Sigmoid colon (tissue), 6 donors: ENCODE measurements at regions not wholly inside any gene's neighbourhood (a gene's known extent, or its start where the extent isn't known, plus 50 kb on each side); places are given as distances from the start of the nearest gene placed in this dataset.

Source experiments
- DNase-seq: peaks from one replicate; pipeline ENCODE4 v3.0.0-alpha.2; 2019
- H3K27ac ChIP-seq, 4 donors: fragments of 200-600 bp; sonication (generic); one replicate each; pipeline ENCODE4 v1.5.1; 2016 to 2019; ENCODE audit warnings: mild to moderate bottlenecking in 1 of 4
- H3K27me3 ChIP-seq, 3 donors: fragments of 200-600 bp; sonication (generic); one replicate each; pipeline ENCODE4 v1.5.1; 2019; ENCODE audit warnings: mild to moderate bottlenecking in 1 of 3
- H3K36me3 ChIP-seq, 4 donors: fragments of 200-600 bp; sonication (generic); one replicate each; pipeline ENCODE4 v1.5.1; 2016 to 2019
- H3K4me1 ChIP-seq, 4 donors: fragments of 200-600 bp; sonication (generic); one replicate each; pipeline ENCODE4 v1.5.1; 2017 to 2019
- H3K4me3 ChIP-seq, 4 donors: fragments of 200-600 bp; sonication (generic); one replicate each; pipeline ENCODE4 v1.5.1; 2017 to 2019; ENCODE audit warnings: mild to moderate bottlenecking in 2 of 4, moderate library complexity in 1 of 4
- H3K9me3 ChIP-seq, 4 donors: fragments of 200-600 bp in 3 of 4; sonication (generic) in 3 of 4; one replicate each; pipeline versions ENCODE4 v1.5.1 to v1.6.1; 2013 to 2019
- EP300 ChIP-seq, 4 donors: sonication (generic); formaldehyde crosslinking; IDR thresholded peaks; one replicate each; pipeline ENCODE4 v1.6.1; 2017; ENCODE audit warnings: antibody characterized with exemption in 4 of 4
- POLR2A ChIP-seq, 2 donors: fragments of 450-650 bp; IDR thresholded peaks; one replicate each; pipeline ENCODE4 v1.6.1; 2016; ENCODE audit warnings: antibody characterized with exemption in 2 of 2, mild to moderate bottlenecking in 2 of 2, moderate library complexity in 2 of 2
- POLR2AphosphoS5 ChIP-seq, 4 donors: sonication (generic); formaldehyde crosslinking; IDR thresholded peaks; one replicate each; pipeline ENCODE4 v1.6.1; 2017; ENCODE audit warnings: antibody characterized with exemption in 4 of 4
- WGBS, 2 donors: extraction: QIAGEN DNeasy Blood & Tissue Kit; methylation state at CpG; one replicate each; pipeline ENCODE4 v1.1.7; 2013; 5-methylcytosine and 5-hydroxymethylcytosine counted together
- intact Hi-C: fragments of 100-400 bp; cut with DNase I; formaldehyde crosslinking; loops from one replicate; pipeline ENCODE4 v1.15.1; 2023
- TF ChIP-seq, protein P1 (sequence below), 4 experiments: fragments of 450-650 bp in 3 of 4; fragments of 200-600 bp in 1 of 4; IDR thresholded peaks; one replicate each; pipeline ENCODE4 v1.5.1; 2016 to 2019; ENCODE audit warnings: antibody characterized with exemption in 4 of 4, mild to moderate bottlenecking in 3 of 4, moderate library complexity in 2 of 4
- donor health status: healthy with polysubstance abuse.
- donor health status: healthy.

DNA sequence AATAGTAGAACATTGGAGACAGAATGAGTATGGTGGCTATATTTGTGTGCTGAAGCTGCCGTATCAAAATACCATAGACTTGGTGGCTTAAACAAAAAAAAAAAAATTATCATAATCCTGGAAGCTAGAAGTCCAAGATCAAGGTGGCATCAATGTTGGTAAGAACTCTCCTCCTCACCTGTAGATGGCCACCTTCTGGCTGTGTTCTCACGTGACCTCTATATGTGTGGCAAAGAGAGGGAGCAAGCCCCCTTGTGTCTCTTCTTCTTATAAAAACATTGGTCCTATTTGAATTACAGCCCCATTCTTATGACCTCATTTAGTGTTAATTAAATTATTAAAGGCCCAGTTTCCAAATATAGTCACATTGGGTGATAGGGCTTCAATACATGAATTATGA, 1640.9 kb upstream of the PCDH7 start:
- 80% methylated on average over 2 of the region's 2 CpGs for WGBS, 2 donors
- H3K27me3 ChIP-seq: no peaks in the 10 kb centered on the region

DNA sequence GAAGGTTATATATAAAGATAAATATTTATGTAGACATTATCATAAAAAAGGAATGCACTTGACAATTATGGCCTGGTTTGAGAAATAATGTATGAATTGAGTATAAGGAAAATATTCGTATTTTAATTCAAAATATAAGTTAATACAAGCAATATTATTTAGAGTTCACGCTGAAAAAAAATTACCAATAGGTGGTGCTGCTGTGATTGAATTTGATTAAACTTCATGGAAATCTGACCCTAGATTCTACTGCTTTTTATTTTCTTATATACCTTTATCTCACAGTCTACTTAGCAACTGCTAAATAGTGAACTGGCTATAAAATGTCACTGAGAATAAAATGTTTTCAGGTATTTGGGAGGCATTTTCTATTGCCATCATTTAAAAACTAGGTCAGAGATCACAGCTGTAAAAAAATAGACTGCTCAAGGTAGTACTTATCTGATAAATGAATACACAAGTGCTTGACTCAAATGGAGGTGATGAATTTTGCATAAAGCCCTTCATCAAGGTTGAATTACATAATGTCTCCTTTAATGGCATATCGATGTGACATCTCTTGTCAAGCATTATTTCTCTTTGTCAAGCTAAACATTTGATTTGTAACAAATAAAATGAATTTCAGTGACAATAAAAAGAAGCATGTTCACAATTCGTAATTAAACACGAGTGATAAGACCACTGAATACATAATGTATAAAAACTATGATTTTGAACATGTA, 1638.8 kb upstream of the PCDH7 start:
- no peak for TF ChIP-seq POLR2AphosphoS5 (IDR thresholded peaks at IDR 0.05)
- no peak for TF ChIP-seq EP300 (IDR thresholded peaks at IDR 0.05)
- TF ChIP-seq, protein P1, sequence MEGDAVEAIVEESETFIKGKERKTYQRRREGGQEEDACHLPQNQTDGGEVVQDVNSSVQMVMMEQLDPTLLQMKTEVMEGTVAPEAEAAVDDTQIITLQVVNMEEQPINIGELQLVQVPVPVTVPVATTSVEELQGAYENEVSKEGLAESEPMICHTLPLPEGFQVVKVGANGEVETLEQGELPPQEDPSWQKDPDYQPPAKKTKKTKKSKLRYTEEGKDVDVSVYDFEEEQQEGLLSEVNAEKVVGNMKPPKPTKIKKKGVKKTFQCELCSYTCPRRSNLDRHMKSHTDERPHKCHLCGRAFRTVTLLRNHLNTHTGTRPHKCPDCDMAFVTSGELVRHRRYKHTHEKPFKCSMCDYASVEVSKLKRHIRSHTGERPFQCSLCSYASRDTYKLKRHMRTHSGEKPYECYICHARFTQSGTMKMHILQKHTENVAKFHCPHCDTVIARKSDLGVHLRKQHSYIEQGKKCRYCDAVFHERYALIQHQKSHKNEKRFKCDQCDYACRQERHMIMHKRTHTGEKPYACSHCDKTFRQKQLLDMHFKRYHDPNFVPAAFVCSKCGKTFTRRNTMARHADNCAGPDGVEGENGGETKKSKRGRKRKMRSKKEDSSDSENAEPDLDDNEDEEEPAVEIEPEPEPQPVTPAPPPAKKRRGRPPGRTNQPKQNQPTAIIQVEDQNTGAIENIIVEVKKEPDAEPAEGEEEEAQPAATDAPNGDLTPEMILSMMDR (IDR thresholded peaks at IDR 0.05): no peak
- no peak for TF ChIP-seq POLR2A (IDR thresholded peaks at IDR 0.05)
- DNase-seq: no peak
- H3K27ac ChIP-seq: no peak overlapping the region
- H3K36me3 ChIP-seq: no peaks in the 10 kb centered on the region
- 64 to 73% methylated on average over 5 of the region's 5 CpGs for WGBS, 2 donors
- H3K4me3 ChIP-seq: no peak overlapping the region
- H3K9me3 ChIP-seq: no peaks in the 10 kb centered on the region
- no peaks in the 10 kb centered on the region for H3K4me1 ChIP-seq
- intact Hi-C loops: no loop called here
- H3K27me3 ChIP-seq: no peaks in the 10 kb centered on the region

More for the DNA sequence above, 1640.9 kb upstream of the PCDH7 start:
- no peak overlapping the region for H3K27ac ChIP-seq
- H3K36me3 ChIP-seq: no peaks in the 10 kb centered on the region
- H3K4me3 ChIP-seq: no peak overlapping the region
- intact Hi-C loops: no loop called here
- TF ChIP-seq, protein P1 (IDR thresholded peaks at IDR 0.05): no peak
- no peak for TF ChIP-seq POLR2A (IDR thresholded peaks at IDR 0.05)
- TF ChIP-seq EP300 (IDR thresholded peaks at IDR 0.05): no peak
- no peak for TF ChIP-seq POLR2AphosphoS5 (IDR thresholded peaks at IDR 0.05)
- no peaks in the 10 kb centered on the region for H3K9me3 ChIP-seq
- H3K4me1 ChIP-seq: no peaks in the 10 kb centered on the region
- DNase-seq: no peak

DNA sequence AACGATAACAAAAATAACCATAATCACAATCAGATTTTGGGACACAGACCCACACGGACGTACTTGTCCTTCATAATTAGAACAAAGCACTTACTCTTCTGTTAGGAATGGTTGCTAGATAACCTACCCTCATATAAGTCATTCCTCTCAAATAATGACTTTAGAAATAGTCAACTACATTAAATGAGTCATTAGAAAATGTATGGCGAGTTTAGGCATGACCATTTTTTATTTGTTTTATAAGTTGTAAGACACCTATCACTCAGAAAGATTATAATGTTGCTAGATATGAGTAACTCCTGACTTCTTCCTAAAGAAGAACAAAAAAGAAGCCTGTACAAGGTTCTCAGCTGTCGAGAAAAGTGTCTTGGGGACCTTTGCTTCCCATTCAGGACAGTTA, 1637.5 kb upstream of the PCDH7 start:
- Histone ChIP-seq H3K9me3 (no peaks in the 10 kb centered on the region), H3K4me1 (no peaks in the 10 kb centered on the region), H3K27ac (no peak overlapping the region), H3K4me3 (no peak overlapping the region), H3K27me3 (no peaks in the 10 kb centered on the region), H3K36me3 (no peaks in the 10 kb centered on the region)
- TF ChIP-seq POLR2A (IDR thresholded peaks at IDR 0.05): no peak
- WGBS, 2 donors: 81 to 83% methylated on average over 5 of the region's 5 CpGs
- intact Hi-C loops: no loop called here
- DNase-seq: no peak

DNA sequence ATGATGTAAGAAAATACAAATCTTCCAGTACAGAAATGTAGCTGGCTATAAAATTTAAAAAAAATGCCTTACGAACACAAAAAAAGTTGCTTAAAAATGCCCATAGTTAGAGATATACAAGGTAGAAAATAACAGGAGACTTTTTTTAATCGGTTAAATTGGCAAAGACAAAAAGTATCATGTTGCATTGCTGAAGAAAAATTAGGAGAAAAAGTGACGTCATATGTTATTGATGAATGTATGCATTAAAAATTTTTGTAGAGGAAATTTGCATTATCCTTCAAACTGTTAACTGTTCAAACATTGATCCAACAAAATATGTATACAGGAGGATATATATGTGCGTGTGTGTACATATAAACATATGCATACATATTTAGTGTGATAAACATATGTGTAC, 1634.4 kb upstream of the PCDH7 start:
- H3K4me3 ChIP-seq: no peak overlapping the region
- intact Hi-C loops: no loop called here
- no peaks in the 10 kb centered on the region for H3K27me3 ChIP-seq
- H3K27ac ChIP-seq: no peak overlapping the region
- TF ChIP-seq POLR2AphosphoS5 (IDR thresholded peaks at IDR 0.05) (no peak), EP300 (IDR thresholded peaks at IDR 0.05) (no peak), POLR2A (IDR thresholded peaks at IDR 0.05) (no peak)
- TF ChIP-seq, protein P1 (IDR thresholded peaks at IDR 0.05): no peak
- H3K36me3 ChIP-seq: no peaks in the 10 kb centered on the region
- no peaks in the 10 kb centered on the region for H3K9me3 ChIP-seq
- no peak for DNase-seq
- 89 to 91% methylated on average over 4 of the region's 4 CpGs for WGBS, 2 donors
- no peaks in the 10 kb centered on the region for H3K4me1 ChIP-seq

DNA sequence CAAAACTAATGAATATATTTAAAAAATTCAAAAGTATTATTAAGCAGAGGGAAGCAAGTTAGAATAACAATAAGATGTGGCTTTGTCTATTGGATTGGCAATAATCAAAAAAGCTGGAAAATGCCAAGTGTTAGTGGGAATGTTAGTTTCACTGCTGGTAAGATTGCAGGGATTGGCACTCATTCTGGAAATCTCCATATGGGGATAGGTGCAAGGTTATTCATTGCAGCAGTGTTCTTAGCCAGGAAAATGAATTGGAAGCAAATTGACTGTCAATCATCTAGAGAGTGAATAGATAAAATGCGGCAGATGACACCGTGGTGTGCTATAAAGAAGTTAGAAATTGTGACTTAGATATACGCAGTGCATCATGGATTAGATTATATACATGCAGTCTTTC, 1615.5 kb upstream of the PCDH7 start:
- intact Hi-C loops: no loop called here
- H3K27ac ChIP-seq: no peak overlapping the region
- H3K9me3 ChIP-seq: no peaks in the 10 kb centered on the region
- H3K4me1 ChIP-seq: no peaks in the 10 kb centered on the region
- TF ChIP-seq EP300 (IDR thresholded peaks at IDR 0.05) (no peak), POLR2A (IDR thresholded peaks at IDR 0.05) (no peak), POLR2AphosphoS5 (IDR thresholded peaks at IDR 0.05) (no peak)
- TF ChIP-seq, protein P1 (IDR thresholded peaks at IDR 0.05): no peak
- DNase-seq: no peak
- no peak overlapping the region for H3K4me3 ChIP-seq
- no peaks in the 10 kb centered on the region for H3K27me3 ChIP-seq
- WGBS, 2 donors: 90 to 95% methylated on average over 3 of the region's 3 CpGs
- H3K36me3 ChIP-seq: no peaks in the 10 kb centered on the region
